HL-60 (cell line): ENCODE measurements at regions not wholly inside any gene's neighbourhood (a gene's known extent, or its start where the extent isn't known, plus 50 kb on each side); places are given as distances from the start of the nearest gene placed in this dataset.

Experiments
- CTCF ChIP-seq: IDR thresholded peaks from one replicate; pipeline ENCODE4 v1.5.1; 2011; ENCODE audit warnings: low read length, control low read depth, inconsistent platforms; ENCODE audit not compliant: insufficient read depth
- GABPA ChIP-seq: IDR thresholded peaks from 2 replicates; pipeline ENCODE4 v1.6.1; 2012; ENCODE audit warnings: low read depth
- POLR2AphosphoS5 ChIP-seq: IDR thresholded peaks from 2 replicates; pipeline ENCODE4 v1.6.1; 2012; ENCODE audit warnings: low read depth

GRCh38 chr3:189071446-189071845, 100.3 kb upstream of the TPRG1 start:
- TF ChIP-seq CTCF, result no peak
- no peak for TF ChIP-seq GABPA
- TF ChIP-seq POLR2AphosphoS5, result no peak
